H1 (cell line): ENCODE measurements at regions not wholly inside any gene's neighbourhood (a gene's known extent, or its start where the extent isn't known, plus 50 kb on each side); places are given as distances from the start of the nearest gene placed in this dataset.

Source experiments
- EP300 ChIP-seq, 2 experiments: IDR thresholded peaks; 1 replicate in 1 of 2; 2 replicates in 1 of 2; pipeline ENCODE4 v1.6.1; 2011 to 2012; ENCODE audit warnings: low read depth in 2 of 2, low read length in 2 of 2, mild to moderate bottlenecking in 2 of 2, borderline replicate concordance in 1 of 2, inconsistent platforms in 1 of 2, moderate library complexity in 1 of 2
- NANOG ChIP-seq: IDR thresholded peaks from 2 replicates; pipeline ENCODE4 v1.6.1; 2011; ENCODE audit warnings: low read length, low read depth, mild to moderate bottlenecking, inconsistent platforms; ENCODE audit not compliant: insufficient read depth, poor library complexity, severe bottlenecking

DNA sequence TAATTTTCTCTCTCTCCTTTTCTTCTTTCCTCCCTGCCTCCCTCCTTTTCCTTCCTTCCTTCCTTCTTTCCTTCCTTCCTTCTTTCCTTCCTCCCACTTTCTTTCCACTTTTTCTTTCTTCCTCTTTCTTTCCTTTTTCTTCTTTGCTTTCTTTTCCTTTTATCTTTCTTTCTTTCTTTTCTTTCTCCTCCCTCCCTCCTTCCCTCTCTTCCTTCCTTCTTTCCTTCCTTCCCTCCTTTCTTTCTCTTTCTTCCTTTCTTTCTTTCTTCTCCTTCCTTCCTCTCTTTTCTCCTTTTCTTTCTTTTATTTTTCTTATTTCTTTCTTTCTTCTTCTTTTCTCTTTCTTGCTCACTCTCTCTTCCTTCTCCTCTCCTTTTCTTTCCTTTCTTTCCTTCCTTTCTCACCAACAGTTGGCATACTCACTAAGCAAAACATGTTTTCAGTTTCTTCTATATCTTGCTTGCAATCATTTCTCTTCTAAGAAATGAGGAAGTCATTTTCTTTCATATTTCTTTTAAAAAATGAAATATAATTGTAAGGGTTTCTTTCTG lies 97.1 kb upstream of the MAF start (continued):
- TF ChIP-seq EP300 (IDR thresholded peaks at IDR 0.05; ENCODE audit: borderline replicate concordance in 1 of 2, low read depth in 2 of 2, low read length in 2 of 2) (no peak), NANOG (no peak)
- TF ChIP-seq, all 59 proteins: peak for 0
